GM12872 (cell line): ENCODE measurements at regions not wholly inside any gene's neighbourhood (a gene's known extent, or its start where the extent isn't known, plus 50 kb on each side); places are given as distances from the start of the nearest gene placed in this dataset.

Experiments used
- CTCF ChIP-seq: IDR thresholded peaks from 3 replicates; pipeline ENCODE4 v1.5.1; 2011; ENCODE audit warnings: low read depth, mild to moderate bottlenecking, low read length, moderate library complexity; ENCODE audit not compliant: insufficient read depth

- no peak for TF ChIP-seq CTCF
Measured at GRCh38 chr6:147950623-147950987, 392.0 kb upstream of the SASH1 start.

GRCh38 chr6:147951726-147952125, 390.9 kb upstream of the SASH1 start:
- TF ChIP-seq CTCF, result no peak

- no peak for TF ChIP-seq CTCF
Measured at GRCh38 chr6:147954938-147955337, 387.7 kb upstream of the SASH1 start.

- TF ChIP-seq CTCF, result no peak
Measured at GRCh38 chr6:147958683-147959082, 384.0 kb upstream of the SASH1 start.

- no peak for TF ChIP-seq CTCF
Measured at GRCh38 chr6:147961481-147962141, 381.0 kb upstream of the SASH1 start.

- 0 out of 3 replicates have a peak, but pooled peaks have one; percentile 5 for TF ChIP-seq CTCF
Measured at GRCh38 chr6:147970970-147971369, 371.7 kb upstream of the SASH1 start.

- no peak for TF ChIP-seq CTCF
Measured at GRCh38 chr6:147972448-147972847, 370.2 kb upstream of the SASH1 start.

- no peak for TF ChIP-seq CTCF
Measured at GRCh38 chr6:147973806-147974205, 368.8 kb upstream of the SASH1 start.
